ENCODE measurements at regions not wholly inside any gene's neighbourhood (a gene's known extent, or its start where the extent isn't known, plus 50 kb on each side); places are given as distances from the start of the nearest gene placed in this dataset.

GRCh38 chr2:187208199-187208785, 239.8 kb downstream of the CALCRL start:
- H3K4me1 Mint-ChIP-seq: no peaks in the 10 kb centered on the region
- CTCF ChIA-PET: no interaction called here
- H3K4me3 Mint-ChIP-seq: no peak overlapping the region
- H3K27ac Mint-ChIP-seq: no peak overlapping the region
- H3K36me3 Mint-ChIP-seq (ENCODE audit: low read depth): no peaks in the 10 kb centered on the region
- DNase-seq: no peak
- POLR2A ChIA-PET: no interaction called here
- H3K27me3 Mint-ChIP-seq: no peaks in the 10 kb centered on the region
- ATAC-seq (ENCODE audit: low read depth): no peak
- intact Hi-C loops (cut with micrococcal nuclease): no loop called here
- TF ChIP-seq CTCF (IDR thresholded peaks at IDR 0.05): no peak
- H3K9me3 Mint-ChIP-seq: peaks cover 2% of the 10 kb centered on the region

- Mint-ChIP-seq H3K4me1 (no peaks in the 10 kb centered on the region), H3K27ac (no peak overlapping the region), H3K9me3 (peaks cover 2% of the 10 kb centered on the region), H3K27me3 (no peaks in the 10 kb centered on the region), H3K36me3 (ENCODE audit: low read depth) (no peaks in the 10 kb centered on the region), H3K4me3 (no peak overlapping the region)
- intact Hi-C loops (cut with micrococcal nuclease): no loop called here
- no peak for ATAC-seq (ENCODE audit: low read depth)
- ChIA-PET POLR2A (no interaction called here), CTCF (no interaction called here)
- TF ChIP-seq CTCF (IDR thresholded peaks at IDR 0.05): no peak
- no peak for DNase-seq
These were observed 240.9 kb downstream of the CALCRL start for GRCh38 chr2:187207126-187207525.

- intact Hi-C loops (cut with micrococcal nuclease): no loop called here
- no peak for ATAC-seq (ENCODE audit: low read depth)
- no peak overlapping the region for H3K27ac Mint-ChIP-seq
- H3K9me3 Mint-ChIP-seq: no peaks in the 10 kb centered on the region
- H3K4me3 Mint-ChIP-seq: no peak overlapping the region
- CTCF ChIA-PET: no interaction called here
- TF ChIP-seq CTCF (IDR thresholded peaks at IDR 0.05): no peak
- H3K36me3 Mint-ChIP-seq (ENCODE audit: low read depth): no peaks in the 10 kb centered on the region
- no peaks in the 10 kb centered on the region for H3K27me3 Mint-ChIP-seq
- no peaks in the 10 kb centered on the region for H3K4me1 Mint-ChIP-seq
- POLR2A ChIA-PET: no interaction called here
- no peak for DNase-seq
These were observed 241.6 kb downstream of the CALCRL start for GRCh38 chr2:187206471-187206870.

- Mint-ChIP-seq H3K27ac (no peak overlapping the region), H3K27me3 (no peaks in the 10 kb centered on the region), H3K36me3 (ENCODE audit: low read depth) (no peaks in the 10 kb centered on the region), H3K4me3 (no peak overlapping the region), H3K4me1 (no peaks in the 10 kb centered on the region), H3K9me3 (no peaks in the 10 kb centered on the region)
- TF ChIP-seq CTCF (IDR thresholded peaks at IDR 0.05): no peak
- CTCF ChIA-PET: no interaction called here
- ATAC-seq (ENCODE audit: low read depth) (no peak), DNase-seq (no peak)
- intact Hi-C loops (cut with micrococcal nuclease): no loop called here
- POLR2A ChIA-PET: no interaction called here
These were observed 242.0 kb downstream of the CALCRL start for GRCh38 chr2:187206071-187206470.

- Mint-ChIP-seq H3K9me3 (no peaks in the 10 kb centered on the region), H3K27me3 (no peaks in the 10 kb centered on the region), H3K4me3 (no peak overlapping the region), H3K4me1 (no peaks in the 10 kb centered on the region), H3K27ac (no peak overlapping the region), H3K36me3 (ENCODE audit: low read depth) (no peaks in the 10 kb centered on the region)
- DNase-seq (no peak), ATAC-seq (ENCODE audit: low read depth) (no peak)
- no peak for TF ChIP-seq CTCF (IDR thresholded peaks at IDR 0.05)
- intact Hi-C loops (cut with micrococcal nuclease): no loop called here
- POLR2A ChIA-PET: no interaction called here
- CTCF ChIA-PET: no interaction called here
These were observed 249.9 kb downstream of the CALCRL start for GRCh38 chr2:187198136-187198535.
